GM21367 (cell line): ENCODE measurements at regions not wholly inside any gene's neighbourhood (a gene's known extent, or its start where the extent isn't known, plus 50 kb on each side); places are given as distances from the start of the nearest gene placed in this dataset.

Experiments
- ATAC-seq: cut with Tn5 transposase; IDR thresholded peaks from one replicate; pipeline ENCODE4 v1.9.1; 2021; ENCODE audit not compliant: unreplicated experiment

DNA sequence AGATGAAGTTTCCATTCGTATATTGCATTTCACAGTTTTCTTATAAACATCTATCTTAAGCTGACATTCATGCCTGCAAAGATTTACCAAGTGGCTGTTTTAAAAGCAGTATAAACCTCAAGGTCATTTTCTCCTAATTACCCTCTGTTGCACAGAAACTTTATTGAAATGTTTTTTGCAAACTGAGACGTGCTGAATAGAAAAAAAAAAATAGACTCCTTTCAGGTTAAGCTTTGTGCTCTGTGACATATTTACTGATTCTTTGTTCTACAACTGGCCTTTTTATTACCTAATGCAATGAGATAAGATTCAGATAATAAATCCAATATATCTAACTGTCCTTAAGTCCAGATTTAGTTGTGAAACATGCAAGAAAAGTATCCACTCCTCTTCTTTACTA, 938.7 kb downstream of the DSC3 start:
- no peak for ATAC-seq

DNA sequence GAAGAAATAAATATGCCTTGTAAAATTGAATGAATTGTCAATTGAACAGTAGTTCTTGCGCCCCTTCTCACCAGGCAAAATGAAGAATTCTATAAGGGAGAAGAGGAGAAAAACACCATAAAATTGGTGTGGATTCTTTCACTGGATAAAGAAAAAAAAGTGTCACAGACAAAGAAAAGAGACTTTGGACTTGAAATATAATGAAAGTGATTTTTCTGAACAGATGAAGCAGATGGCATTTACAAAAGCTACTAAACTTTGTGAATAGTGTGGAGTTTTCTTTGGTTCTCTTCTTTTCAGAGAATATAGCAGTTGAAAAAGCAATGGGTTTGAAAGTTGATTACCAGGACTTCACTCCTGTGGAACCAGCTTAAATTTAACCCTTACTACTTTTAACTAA, 945.7 kb downstream of the DSC3 start:
- ATAC-seq = no peak

DNA sequence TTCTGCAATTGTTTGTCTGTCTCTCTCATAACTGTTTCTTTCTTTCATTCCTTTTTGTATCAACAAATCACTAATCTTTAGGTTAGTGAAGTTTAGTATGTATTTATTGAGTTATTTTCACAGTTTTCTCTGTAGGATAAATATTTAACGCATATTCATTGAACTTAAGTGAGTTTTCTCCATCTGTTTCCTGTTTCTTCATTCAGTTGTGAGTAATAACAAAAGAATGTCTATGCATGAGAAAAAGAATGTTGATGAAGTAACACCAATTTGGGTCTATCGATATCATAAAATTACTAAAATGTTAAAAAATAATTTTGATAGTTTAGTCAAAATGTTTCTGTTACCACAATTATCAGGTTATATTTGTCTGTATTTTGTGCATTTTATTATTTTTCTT, 948.0 kb downstream of the DSC3 start:
- no peak for ATAC-seq

DNA sequence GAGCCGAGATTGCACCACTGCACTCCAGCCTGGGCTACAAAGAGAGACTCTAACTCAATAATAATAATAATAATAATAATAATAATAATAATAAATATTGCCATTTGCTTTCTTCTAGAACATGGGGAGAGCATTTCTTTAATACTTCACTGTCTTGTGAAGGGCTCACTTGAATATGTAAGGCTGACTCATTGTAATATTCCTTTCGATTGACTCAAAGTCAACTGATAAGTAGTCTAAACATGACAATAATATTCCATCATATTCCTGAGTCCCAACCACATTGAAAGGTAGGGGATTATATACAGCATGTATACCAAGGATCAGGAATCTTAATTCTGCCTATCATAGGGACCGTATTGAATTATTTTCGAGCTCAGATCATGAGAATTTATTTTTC, 949.2 kb downstream of the DSC3 start:
- no peak for ATAC-seq

DNA sequence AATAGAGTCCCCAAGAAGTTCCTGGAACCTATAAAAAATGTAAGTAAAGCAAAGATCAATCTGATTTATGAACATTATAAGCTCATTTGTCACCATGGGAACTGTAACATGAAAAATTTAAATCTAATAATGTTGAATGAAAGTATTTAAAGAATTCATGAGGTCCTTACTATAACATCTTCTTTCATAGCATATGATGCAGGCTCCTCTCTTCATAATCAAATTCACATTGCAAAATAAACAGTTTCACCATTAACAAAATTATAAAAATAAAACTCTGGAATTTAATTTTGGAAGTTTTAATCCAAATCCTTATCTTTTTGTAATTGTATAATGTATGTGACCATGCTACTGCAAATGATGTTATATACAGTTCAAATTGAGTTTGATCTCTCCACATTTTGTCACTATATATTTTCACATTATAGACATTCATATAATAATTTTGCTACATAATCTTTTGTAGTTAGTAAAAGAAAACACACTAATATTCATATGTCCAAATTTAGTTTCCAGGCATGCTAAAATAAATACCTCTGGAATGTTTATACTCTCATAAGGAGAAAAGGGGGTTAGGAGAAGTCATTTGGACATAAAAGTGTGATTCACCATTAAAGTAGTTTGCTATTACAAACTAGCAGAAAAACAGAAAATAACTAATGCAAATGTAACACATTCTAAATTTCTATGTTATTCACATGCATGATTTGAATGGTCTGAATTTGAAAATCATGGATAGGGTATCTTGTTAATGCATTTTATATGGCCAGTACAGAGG, 954.1 kb downstream of the DSC3 start:
- ATAC-seq = no peak

DNA sequence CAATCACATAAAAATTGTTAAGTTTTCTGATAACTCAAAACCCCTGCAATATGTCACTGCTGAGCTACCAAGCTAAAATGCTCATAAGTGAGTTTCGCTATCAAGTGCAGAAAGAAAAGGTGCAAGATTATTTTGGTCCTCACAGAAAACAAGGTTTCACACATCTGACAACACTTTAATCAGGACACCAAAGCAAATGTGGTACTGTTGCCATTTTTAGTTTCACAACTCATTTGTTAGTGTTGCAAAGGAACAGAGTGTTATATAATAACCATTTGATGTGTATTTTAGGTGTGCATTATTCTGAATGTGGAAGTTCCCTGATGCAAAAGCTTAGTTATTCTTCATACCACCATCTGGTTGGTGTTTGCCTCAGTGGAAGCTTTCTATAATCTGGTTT, 956.2 kb downstream of the DSC3 start:
- no peak for ATAC-seq

DNA sequence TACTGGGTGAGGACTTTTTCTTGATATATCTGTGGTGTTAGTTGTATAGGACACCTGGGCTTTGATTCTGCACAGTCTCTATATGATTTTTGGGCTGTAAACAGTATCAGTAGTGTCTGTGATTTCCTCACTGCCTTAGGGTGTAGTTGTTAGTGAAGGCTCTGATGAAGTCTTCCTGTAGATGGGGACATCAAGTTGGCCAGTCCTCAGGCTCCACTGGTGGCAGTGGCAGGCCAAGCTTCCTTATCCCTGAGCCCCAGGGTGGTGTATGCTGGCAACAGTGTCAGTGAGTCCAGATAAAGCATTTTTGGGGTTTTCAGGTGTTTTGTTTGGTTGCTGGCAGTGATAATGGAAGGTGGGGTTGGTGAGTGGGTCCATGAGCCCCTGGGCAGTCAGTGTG, 961.4 kb downstream of the DSC3 start:
- no peak for ATAC-seq

DNA sequence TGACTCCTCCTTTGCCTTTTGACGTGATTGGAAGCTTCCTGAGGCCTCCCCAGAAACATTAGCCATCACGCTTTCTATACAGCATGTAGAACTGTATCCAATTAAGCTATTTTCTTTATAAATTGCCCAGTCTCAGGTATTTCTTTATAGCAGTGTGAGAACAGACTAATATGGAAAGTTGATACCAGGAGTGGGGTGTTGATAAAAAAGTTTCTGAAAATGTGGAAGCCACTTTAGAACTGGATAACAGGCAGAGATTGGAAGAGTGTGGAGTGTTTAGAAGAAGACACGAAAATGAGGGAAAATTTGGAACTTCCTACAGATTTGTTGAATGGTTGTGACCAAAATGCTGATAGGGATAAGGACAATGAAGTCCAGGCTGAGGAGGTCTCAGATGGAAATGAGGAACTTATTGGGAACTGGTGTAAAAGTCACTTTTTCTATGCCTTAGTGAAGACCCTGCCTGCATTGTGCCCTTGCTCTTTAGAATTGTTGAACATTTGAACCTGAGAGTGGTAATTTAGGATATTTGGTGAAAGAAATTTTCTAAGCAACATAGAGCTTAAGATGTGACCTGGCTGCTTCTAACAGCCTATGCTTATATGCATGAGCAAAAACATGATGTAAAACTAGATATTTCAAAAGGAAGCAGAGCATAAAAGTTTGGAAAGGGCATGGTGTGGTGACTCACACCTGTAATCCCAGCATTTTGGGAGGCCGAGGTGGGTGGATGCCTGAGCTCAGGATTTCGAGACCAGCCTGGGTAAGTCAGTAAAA, 969.7 kb downstream of the DSC3 start:
- no peak for ATAC-seq

DNA sequence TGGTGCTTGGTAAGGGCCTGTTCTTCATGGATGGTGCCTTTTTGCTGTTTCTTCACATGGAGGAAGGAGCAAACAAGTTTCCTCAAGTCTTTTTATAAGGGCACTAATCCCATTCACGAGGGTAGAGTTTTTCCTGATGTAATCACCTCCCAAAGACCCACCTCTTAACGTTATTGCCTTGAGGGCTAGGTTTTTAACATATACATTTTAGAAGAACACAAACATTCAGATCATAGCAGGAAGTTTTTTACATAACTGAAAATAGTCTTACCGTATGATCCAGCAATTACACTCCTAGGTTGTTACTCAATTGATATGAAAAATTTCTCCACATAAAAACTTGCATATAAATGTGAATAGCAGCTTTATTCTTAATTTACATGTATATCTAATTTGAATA, 976.3 kb downstream of the DSC3 start:
- no peak for ATAC-seq

DNA sequence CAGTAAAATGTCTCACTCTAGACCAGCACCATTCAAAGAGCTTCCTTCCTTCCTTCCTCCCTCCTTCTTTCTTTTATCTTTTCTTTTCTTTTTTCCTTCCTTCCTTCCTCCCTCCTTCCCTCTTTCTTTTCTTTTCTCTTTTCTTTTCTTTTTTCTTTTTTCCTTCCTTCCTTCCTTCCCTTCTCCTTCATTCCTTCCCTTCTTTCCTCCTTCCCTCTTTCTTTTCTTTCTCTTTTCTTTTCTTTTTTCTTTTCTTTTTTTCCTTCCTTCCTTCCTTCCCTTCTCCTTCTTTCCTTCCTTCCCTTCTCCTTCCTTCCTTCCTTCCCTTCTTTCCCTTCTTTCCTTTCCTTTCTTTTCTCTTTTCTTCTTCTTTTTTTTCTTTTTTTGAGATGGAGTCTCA, 985.1 kb downstream of the DSC3 start:
- no peak for ATAC-seq

DNA sequence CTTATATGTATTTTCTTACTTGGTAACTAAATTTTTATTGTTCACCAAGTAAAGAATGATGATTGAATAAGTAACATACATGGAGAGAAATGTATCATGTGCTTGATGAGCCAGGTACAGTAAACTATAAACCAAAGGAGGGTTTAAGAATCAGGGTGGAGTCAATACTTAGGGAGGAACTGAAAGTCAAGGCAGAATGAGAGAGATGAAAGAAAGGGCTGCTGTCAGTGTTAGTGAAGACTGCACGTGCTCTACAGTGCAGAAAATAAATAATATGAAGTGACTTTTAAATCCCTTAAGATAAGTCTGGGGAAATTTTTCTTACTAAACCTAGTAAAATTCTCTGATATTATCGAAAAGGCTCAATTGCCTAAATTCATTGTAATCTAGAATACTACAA, 986.0 kb downstream of the DSC3 start:
- no peak for ATAC-seq

DNA sequence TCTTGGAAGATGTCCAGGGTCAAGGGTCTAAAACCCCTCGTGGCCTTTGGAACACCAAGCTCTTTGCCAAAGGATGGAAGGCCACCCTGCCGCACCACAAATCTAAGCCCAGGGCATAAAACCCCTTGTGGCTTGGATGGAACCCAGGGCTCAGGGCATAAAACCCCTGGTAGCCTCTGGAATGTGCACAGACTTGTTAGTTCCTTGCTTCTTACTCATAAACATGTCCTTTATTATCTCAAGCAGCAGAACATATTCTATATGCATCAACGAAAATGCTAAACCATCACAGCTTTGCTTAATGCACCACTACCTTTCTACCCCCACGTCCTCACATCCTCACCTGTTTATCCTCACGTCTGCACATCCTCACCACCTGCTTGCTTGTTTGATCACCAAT, 998.0 kb downstream of the DSC3 start:
- ATAC-seq = no peak

DNA sequence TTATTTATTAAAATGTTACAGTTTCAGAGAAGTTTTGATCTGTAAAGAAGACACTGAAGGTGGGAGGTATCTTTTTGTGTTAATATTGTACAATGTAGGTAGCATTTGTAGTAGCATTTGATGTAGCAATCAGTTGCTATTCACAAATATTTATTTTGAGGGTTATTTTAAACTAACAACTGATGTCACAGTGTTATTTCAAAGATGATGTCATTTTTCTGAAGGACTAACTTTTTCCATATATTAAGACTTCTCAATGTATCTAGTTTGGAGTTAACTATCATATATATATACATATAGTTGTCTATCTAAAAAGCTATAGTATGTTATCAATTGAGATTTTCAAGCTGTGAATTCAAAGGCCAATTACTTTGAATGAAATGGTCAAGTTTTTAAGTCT, 1003.3 kb downstream of the DSC3 start:
- ATAC-seq = no peak

DNA sequence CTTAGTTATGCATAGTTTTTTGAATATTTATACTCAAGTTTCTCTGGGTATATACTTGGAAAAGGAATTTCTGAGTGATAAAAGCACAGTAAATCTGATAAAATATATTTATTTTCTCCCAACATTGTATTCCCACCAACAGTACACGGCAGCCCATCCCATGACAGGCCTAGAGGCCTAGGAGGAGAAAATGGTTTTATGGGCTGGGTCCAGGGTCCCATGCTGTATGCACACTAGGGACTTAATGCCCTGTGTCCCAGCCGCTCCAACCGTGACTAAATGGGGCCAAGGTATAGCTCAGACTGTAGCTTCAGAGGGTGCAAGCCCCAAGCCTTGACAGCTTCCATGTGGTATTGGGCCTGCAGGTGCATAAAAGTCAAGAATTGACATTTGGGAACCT, 1007.7 kb downstream of the DSC3 start:
- no peak for ATAC-seq

DNA sequence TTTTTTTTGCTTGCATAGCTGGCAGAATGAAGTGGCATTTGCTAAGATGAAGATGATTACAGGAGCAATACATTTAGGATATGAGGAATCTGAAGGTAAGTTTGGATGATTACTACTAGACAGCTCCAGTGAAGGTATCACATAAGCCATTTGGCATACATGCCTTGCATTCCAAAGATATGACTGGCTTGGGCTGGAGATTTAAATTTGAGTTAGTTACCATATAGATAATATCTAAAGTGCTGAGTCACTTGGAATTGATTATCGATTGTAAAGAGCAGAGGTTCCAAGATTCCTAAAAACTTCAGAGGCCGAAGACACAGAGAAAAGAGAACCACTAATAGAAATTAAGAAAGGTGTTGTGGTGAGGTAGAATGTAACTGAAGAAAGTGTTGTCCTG, 1026.4 kb downstream of the DSC3 start:
- ATAC-seq = no peak

DNA sequence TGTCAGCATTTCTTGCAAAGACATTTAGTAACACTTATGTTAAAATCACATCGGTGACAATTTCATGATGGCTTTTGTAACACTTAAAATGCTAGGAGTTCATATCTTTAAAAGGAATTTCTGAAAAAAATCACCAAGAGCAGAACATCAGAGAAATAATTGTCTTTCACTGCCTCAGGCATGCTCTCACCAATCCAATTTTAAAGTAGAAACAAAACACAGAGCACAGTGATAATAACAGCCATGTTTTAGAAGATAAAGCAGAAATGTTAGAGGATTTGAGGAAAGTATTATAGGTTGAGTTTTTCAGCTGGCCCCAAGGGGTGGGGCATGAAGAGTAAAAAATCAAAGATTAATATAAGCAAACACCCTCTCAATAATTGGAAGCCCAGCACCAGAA, 1037.6 kb downstream of the DSC3 start:
- ATAC-seq = no peak

DNA sequence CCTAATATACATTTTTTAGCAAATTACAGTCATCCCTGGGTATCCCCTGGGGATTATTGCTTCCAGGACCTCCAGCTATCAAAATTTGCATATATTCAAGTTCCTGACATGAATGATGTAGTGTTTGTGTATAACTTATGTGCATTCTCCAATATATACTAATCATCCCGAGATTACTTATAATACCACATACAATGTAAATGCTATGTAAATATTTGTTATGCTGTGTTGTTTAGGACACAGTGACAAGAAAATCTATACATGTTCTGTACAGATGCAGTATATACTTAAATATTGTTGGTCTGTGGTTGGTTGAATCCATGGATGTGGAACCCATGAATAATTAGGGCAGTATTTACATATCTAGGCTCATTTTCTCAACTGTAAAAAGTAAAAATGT, 1060.3 kb downstream of the DSC3 start:
- ATAC-seq = no peak

DNA sequence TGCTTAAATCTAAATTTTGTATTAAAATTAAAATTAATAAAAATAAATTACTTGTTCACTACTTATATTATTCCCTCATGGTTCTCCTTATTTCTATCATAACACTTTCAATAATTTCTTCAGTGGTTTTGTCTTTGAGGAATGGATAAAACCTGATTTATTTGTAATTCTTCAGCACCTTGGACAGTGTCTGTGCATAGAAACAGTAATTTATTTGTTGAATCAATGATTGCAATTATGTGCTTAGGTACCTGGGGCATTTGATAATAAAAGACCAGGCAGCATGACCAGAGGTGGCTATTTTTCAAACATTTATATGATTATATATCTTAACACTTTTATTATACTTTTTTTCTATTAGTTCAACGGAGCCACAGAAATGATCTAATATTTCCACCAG, 1062.7 kb downstream of the DSC3 start:
- ATAC-seq = no peak

DNA sequence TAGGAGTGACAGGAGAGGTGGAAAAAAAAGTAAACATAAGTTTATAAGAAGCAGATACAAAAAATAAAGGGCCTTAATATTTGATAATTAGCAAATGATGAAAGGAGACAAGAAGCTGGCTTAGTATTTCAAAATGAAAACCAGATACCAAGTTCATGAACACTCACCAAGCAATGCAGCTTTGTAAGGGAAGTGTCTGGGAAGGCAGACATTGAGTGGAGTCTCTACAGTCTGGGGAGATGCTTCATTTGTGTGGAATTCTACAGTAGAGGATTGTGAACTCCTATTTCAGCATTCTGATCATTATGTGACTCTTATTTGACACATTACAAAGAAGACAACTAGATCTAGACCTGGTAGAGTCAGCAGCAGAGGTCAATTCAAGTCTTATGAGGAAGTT, 1072.7 kb downstream of the DSC3 start:
- no peak for ATAC-seq

DNA sequence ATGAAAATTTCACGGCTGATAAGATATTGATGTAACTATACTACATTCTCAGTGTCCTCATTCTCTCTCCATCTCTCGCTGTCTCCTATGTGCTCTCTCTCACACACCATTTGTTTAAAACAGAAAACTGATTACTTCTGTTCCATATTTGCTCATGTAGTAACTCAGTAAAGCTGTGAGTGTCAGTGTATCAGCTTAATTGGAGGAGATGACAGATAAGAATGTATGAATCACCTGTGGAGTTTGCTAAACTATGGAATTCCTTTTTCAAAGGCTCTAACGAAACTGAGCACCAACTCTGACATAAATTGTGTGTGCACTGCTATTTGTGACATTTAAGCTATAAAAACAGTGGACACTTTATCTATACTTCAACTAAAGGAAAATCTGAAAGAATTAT, 1080.0 kb downstream of the DSC3 start:
- no peak for ATAC-seq

DNA sequence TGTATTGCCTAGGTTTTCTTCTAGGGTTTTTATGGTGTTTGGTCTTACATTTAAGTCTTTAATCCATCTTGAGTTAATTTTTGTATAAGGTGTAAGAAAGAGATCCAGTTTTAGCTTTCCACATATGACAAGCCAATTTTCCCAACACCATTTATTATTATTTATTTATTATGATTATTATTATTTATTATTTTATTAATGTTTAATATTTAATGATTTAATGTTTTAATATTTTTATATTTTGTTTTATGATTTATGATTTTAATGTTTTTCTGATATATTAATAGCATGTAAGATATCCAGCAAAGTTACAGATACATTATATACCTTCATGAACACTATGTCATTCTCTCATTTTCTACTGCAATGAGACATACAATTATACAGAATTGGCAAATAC, 1082.0 kb downstream of the DSC3 start:
- no peak for ATAC-seq

DNA sequence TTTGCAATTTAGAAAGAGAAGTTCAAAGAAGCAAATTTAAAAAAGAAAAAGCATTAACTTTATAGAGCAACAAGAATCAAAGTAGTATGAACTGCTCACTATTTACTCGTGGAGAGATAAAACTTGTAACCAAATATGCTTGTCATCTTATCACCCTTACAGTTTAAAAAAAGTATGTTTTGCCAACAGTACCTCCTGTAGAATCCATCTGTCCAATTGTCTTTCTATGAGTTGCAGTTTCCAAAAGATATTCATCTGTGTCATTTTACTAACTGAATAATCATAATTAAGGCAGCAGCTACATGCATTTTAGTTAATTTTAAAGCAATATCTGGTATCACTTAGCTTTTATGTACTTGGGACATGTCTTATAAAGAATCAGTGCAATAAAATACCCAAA, 1112.3 kb downstream of the DSC3 start:
- ATAC-seq = no peak

DNA sequence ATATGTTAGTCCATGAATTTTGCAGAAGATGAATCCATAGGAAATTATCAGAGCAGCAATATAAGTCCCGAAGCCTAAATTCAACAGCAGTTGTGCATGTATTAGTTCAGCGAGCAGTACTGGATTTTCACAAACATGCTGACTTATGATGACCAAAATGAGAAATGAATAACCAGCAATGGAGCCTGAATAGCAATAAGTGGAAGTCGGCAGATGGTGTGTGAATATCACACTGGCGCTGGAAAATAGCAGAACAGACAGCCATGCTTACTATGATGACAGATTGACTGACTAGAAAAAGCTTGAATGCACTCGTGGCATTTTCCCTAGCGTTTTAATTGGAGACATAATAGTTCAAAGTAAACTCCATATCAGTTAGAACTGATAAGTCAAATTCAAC, 1114.5 kb downstream of the DSC3 start:
- ATAC-seq = no peak
